GM11168 (cell line): ENCODE measurements at regions not wholly inside any gene's neighbourhood (a gene's known extent, or its start where the extent isn't known, plus 50 kb on each side); places are given as distances from the start of the nearest gene placed in this dataset.

Source experiments
- in situ Hi-C: fragments of 300-500 bp; cut with MboI; formaldehyde crosslinking; loops from one replicate; pipeline ENCODE4 v1.12.0; 2022; ENCODE audit warnings: low sequenced_read_pairs; ENCODE audit not compliant: unreplicated experiment

- in situ Hi-C loops = no loop called here
Observed at GRCh38 chr7:121578669-121579068, 182.6 kb upstream of the FAM3C start.

- in situ Hi-C loops = no loop called here
Observed at GRCh38 chr7:121576148-121576917, 180.2 kb upstream of the FAM3C start.

DNA sequence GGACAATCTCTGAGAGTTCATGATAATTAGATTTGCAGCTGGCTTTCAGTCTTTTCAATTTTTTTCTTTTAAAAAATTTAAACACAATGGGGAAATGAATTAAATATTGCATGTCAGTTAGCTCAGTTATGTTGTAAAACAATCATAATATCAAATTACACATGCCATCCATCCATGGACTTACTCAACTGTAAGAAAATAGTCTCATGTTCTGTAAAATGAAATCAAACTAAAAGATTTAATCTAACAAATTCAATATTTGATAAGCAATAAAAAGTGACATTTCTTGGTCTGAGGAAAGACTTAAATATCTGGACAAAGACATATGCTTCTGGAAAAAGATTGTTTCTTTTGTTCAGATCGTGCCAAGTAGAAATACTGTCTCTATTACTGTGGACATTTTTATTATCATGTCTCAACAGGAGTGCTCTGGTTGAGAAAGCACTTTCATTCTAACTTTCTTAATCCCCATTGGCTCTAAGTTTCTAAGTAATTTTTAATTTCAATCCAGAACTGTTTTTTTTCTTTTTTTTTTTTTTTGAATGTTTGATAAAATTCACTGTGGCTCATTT lies 179.2 kb upstream of the FAM3C start:
- in situ Hi-C loops = no loop called here

DNA sequence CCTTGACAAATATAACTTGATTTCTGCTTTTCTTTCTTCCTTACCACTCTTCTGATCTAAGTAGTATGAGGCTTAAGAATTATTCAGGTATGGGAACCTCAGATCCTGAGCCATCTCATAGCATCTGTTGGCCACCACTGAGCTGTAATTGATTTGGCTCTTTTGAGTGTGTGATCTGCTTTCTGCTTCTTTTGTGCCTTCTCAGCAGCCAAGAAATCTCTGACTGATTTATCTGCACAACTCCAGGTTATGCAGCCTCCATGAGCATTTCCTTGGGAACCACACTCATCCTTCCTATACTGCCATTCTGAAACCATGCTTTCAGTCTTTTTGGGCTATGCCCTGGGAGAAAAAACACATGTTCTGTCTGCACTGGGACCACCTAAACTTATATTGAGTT lies 178.0 kb upstream of the FAM3C start:
- in situ Hi-C loops = no loop called here

- in situ Hi-C loops = no loop called here
Observed at GRCh38 chr7:121572615-121573014, 176.5 kb upstream of the FAM3C start.

DNA sequence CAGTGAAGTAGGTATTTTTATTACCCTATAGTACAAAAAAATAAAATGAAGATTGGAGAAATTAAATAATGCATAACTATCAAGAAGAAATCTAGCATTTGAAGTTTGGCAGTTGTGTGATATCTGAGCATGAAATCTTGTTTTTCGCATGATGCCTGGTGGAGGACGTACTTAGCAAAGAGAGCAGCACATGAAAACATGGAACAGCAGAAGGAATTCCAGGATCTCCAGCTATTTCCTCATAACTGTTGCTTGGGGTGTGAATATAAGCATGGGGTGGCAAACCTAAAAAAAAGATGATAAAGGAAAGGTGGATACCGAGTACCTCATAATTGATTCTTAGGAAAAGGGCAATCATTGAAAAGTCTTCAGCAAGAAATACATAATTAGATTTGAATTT lies 174.3 kb upstream of the FAM3C start:
- in situ Hi-C loops = no loop called here

DNA sequence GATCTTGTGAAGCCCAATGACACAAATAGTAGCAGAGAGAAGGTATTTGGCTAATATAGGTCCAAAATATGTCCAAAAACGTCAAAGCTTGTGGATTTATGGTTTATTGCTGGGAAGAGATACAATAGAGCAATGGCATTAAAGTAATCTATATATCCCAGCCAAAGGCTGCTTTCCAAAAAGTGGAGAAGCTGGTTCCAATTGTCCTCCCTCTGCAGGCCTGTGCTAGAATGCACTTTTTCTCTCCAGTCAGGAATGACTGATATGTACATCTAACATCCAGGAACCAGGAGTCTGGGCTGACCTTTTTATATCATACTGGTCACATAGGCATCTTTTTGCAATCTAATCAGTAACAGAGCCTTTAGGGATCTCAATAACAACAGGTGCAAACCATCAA lies 167.1 kb upstream of the FAM3C start:
- in situ Hi-C loops = no loop called here

- in situ Hi-C loops = no loop called here
Observed at GRCh38 chr7:121562259-121562658, 166.2 kb upstream of the FAM3C start.

GRCh38 chr7:121561717-121562116 lies 165.6 kb upstream of the FAM3C start:
- in situ Hi-C loops = no loop called here

DNA sequence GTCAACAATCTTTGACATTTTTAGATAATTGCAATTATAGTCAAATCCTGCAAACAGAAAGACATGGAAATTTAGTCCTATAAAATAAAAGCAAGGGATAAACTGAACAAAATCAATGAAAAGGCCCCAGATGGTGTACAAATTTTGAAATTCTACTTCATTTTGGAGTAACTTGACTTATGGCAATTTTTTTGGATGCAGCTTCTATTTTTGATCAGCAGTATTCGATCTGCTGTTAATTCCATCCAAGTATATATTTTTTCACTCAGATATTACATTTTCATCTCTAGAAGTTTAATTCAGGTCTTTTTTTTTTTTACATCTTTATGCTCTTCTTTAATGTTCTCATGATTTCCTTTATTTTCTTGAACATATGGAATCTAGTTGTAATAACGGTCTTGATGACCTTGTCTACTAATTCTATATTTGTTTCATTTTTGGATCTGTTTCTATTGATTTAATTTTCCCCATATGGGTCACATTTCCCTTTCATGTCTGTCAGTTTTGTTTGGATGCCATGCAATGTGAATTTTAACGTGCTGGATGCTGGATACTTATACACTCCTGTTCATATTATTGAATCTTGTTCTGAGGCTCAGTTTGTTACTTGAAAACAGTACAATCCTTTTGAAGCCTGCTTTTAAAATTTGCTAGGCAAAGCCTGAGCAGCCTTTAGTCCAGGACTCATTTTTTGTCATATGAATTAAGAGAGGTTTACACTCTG lies 164.3 kb upstream of the FAM3C start:
- in situ Hi-C loops = no loop called here

- in situ Hi-C loops = no loop called here
Observed at GRCh38 chr7:121558288-121558687, 162.2 kb upstream of the FAM3C start.

DNA sequence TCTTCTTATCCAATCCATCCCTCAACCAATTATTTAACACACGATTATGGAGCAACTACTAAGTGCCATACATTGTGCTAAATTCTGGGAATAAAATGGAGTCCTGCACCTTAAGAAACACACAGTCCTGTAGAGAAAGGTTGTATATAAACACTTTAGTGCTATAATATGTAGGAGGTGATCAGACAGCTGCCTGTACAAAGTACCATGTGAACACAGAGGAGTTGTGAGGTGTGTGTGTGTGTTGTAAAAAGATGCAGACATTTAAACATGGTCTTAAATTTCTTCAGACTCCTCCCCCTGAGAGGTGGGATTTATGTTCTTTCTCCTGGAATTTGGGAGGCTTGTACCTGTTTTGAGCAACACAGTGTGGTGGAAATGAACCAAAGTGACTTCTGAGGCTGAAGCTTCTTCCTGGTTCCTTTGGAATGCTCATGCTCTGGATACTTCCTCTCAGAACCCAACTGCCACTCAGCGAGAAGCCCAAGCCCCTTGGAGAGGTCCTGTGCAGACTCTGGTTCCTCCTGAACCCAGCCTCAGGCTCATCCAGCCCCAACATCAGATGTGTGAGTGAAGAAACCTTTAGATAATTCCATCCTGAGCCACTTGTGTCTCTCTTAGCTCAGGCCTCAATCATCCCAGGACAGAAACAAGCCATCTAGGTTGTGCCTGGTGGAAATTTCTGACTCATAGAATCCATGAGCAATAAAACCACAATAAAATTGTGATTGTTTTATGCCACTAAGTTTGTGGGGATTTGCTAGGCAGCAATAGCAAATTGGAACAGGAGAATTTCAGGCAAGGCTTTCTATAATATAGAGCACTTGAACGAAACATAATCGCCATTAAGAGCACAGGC lies 161.2 kb upstream of the FAM3C start:
- in situ Hi-C loops = no loop called here

DNA sequence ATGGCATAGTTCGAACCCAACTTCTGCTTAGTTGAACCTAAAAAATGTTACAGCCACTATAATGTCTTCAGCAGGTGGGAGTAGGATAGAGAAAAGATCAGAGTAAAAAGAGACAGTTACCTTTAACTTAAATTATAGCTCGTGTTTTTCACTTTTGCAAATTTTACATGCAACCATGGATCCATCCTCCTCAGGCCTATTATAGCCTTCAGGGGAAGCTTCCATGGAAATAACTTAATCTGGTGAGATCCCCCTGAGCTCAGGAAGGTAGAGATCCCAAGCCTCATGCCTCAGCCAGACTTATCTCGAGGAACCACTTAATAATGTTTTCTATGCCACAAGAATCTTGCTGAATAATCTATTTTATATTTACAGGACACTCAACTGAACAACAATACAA lies 159.4 kb upstream of the FAM3C start:
- in situ Hi-C loops = no loop called here

GRCh38 chr7:121547544-121548092 lies 151.5 kb upstream of the FAM3C start:
- in situ Hi-C loops = loop anchor here (5.0 to 25.0 kb wide), 4 partner anchors 153 to 560 kb away; partner anchors contain the start of genes CPED1 and FAM3C

DNA sequence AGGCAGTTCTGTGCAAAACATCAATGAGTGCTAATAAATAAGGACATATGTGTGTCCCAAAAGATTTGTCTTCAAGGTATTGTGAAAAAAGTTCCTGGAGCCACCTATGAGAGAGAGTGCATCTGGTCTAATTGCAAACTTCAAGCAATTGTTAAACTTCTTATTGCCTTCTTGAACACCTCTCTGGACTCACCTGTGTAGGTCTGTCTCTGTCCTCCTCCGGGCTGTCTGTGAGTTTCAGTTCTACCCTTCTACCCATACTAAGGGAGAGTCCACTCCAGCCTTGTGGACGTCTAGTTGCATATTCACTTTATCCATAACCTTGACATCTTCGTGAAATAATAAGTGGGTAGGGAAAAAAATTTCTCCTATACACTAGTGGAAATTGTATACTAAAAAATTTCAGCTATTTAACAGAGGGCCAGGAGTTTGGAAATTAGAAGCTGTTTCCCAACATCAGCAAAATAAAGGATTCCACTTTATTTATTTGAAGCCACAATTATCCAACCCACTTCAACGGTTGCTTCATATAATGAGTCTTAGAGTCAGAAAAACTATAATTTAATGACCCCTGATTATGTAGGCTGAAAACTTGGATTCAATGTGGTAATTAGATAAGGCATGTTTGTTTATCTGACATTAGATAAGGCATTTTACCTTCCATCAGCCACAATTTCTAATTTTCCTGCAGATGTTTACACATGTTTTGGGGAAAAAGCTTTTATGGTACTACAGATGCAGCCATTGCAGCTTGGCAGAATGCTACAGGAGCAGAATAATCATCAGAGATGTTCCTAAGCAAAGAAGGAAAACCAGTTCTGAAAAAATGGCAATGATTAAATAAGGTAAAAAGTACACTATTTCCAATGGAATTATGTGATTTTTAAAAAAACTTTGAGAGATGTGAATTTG lies 150.8 kb upstream of the FAM3C start:
- in situ Hi-C loops = loop anchor here (5.0 to 25.0 kb wide), 4 partner anchors 152 to 560 kb away; partner anchors contain the start of genes CPED1 and FAM3C

DNA sequence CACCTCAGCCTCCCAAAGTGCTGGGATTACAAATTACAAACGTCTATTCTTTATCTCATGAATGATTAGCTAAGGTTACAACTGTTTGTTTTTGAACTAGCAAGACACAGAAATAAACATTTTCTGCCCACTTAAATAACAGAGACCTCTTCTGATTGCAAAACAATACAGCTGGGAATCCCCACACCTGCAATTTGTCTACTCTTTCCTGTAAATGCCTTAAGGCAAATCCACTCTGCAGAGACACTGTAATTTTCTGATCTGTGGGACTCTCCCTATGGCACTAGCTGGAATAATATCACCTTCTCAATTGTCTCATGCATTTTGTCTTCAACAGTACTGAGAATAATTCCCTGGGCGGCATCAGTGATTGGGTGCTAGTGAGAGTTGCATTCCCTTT lies 149.3 kb upstream of the FAM3C start:
- in situ Hi-C loops = loop anchor here (5.0 to 25.0 kb wide), 4 partner anchors 151 to 558 kb away; partner anchors contain the start of genes CPED1 and FAM3C

DNA sequence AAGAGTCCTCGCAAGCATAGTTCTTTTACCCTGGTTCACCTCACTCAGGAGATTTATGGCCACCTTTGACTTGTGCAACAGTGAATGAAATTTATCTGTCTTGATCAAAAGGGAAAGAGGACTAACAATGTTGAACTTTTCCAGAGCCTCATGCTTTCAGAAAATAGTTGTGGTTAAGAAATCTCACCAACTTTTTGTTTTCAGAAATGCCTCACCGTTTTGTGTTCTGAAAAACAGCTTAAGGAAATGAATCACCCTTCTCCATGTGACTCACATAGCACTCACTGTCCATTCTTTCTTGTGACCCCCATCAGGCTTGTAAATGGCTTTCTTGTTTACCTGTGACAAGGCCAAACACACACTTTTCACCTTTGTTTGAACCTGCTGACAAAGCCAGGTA lies 148.6 kb upstream of the FAM3C start:
- in situ Hi-C loops = loop anchor here (5.0 to 25.0 kb wide), 4 partner anchors 150 to 557 kb away; partner anchors contain the start of genes CPED1 and FAM3C

DNA sequence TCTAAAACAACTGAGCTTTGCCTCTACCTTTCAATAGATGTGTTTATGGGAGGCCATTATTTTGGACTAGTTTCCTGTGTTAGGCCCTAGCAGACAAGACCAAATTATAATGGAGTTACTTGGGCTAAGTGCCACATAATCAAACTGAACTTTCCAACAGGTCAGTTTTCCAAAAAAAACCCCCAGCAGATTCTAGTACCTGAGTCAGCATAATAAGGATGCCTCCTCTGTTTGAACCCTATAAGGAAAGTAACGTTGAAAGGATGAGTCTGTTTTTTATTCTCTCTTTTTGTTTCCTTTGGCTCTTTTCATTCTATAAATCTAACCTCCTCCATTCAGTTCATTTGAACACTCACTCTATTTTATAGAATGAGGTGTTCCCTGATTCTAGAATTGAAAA lies 148.1 kb upstream of the FAM3C start:
- in situ Hi-C loops = loop anchor here (10.0 to 25.0 kb wide), 3 partner anchors 149 to 557 kb away; partner anchors contain the start of genes CPED1 and FAM3C

- in situ Hi-C loops = loop anchor here (10.0 to 25.0 kb wide), 3 partner anchors 147 to 554 kb away; partner anchors contain the start of genes CPED1 and FAM3C
Observed at GRCh38 chr7:121541457-121541856, 145.3 kb upstream of the FAM3C start.
